Vagina (tissue), 2 donors: ENCODE measurements at regions not wholly inside any gene's neighbourhood (a gene's known extent, or its start where the extent isn't known, plus 50 kb on each side); places are given as distances from the start of the nearest gene placed in this dataset.
"Not testable (repeated sequence)": the region's sequence is repeated elsewhere in the genome, so short reads cannot be mapped to it uniquely, and the experiment has no call there.

ENCODE experiments used
- CTCF ChIP-seq, 3 experiments: fragments of 450-650 bp in 2 of 3; fragments of 200-600 bp in 1 of 3; sonication (generic) in 1 of 3; IDR thresholded peaks; one replicate each; pipeline ENCODE4 v1.5.1; 2017 to 2019; ENCODE audit warnings: antibody characterized with exemption in 3 of 3, mild to moderate bottlenecking in 2 of 3, moderate library complexity in 2 of 3
- POLR2A ChIP-seq, 2 donors: fragments of 450-650 bp; IDR thresholded peaks; one replicate each; pipeline ENCODE4 v1.6.1; 2017; ENCODE audit warnings: antibody characterized with exemption in 2 of 2, mild to moderate bottlenecking in 2 of 2, moderate library complexity in 2 of 2
- POLR2AphosphoS5 ChIP-seq, 2 donors: sonication (generic); formaldehyde crosslinking; IDR thresholded peaks; one replicate each; pipeline ENCODE4 v1.9.0; 2017; ENCODE audit warnings: antibody characterized with exemption in 2 of 2, mild to moderate bottlenecking in 2 of 2, low read depth in 1 of 2; ENCODE audit not compliant: insufficient read depth in 1 of 2

GRCh38 chr2:111344590-111344989 is 223.9 kb downstream of the BCL2L11 start:
- TF ChIP-seq CTCF (IDR thresholded peaks at IDR 0.05); POLR2A (IDR thresholded peaks at IDR 0.05); POLR2AphosphoS5 (IDR thresholded peaks at IDR 0.05; ENCODE audit: insufficient read depth in 1 of 2, low read depth in 1 of 2): not testable (repeated sequence)
